ENCODE measurements at regions not wholly inside any gene's neighbourhood (a gene's known extent, or its start where the extent isn't known, plus 50 kb on each side); places are given as distances from the start of the nearest gene placed in this dataset.

DNA sequence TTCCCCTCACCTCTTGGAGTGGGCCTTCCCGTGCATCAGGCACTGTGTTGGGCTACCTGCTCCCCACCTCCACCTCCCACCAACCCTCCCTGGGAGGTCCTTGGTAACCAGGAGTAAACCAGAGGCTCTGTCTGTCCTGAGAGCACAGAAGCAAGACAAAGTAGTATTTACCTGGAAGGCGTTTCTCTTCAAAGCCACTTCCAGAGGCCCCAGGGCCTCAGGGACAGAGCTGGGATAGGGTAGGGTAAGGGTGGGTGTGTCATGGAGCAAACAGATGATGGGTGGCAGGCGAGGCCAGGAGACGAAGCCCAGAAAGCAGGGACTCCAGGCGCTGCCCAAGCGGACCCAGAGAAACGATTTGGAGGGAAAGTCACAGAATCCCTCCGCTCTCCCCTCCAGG, 77.2 kb upstream of the TARDBP start:
- Histone ChIP-seq H3K9me2 (ENCODE audit: insufficient read depth, low read length) (no peaks in the 10 kb centered on the region), H3K4me3 (ENCODE audit: low read depth, low read length, poor library complexity, severe bottlenecking) (no peak overlapping the region), H3K36me3 (ENCODE audit: insufficient read depth, low read length) (no peaks in the 10 kb centered on the region), H3K9me3 (ENCODE audit: low read length) (no peaks in the 10 kb centered on the region), H3K27ac (ENCODE audit: low read depth, low read length, poor library complexity, severe bottlenecking) (no peak overlapping the region), H2AFZ (ENCODE audit: low read length) (no peak overlapping the region), H3K4me2 (ENCODE audit: low read length) (no peak overlapping the region), H3K79me2 (ENCODE audit: insufficient read depth, low read depth, low read length) (no peaks in the 10 kb centered on the region), H3K4me1 (ENCODE audit: insufficient read depth, low read length, poor library complexity, severe bottlenecking) (peaks cover 20% of the 10 kb centered on the region), H4K20me1 (ENCODE audit: insufficient read depth, low read length) (no peaks in the 10 kb centered on the region)
- DNase-seq (ENCODE audit: low spot score) = no peak
- POLR2A ChIA-PET = interaction anchor here (0.6 kb wide), 1 partner anchor 270 kb away, joined by 3 read pairs; no protein-coding TSS in a partner anchor
- TF ChIP-seq, protein P1, sequence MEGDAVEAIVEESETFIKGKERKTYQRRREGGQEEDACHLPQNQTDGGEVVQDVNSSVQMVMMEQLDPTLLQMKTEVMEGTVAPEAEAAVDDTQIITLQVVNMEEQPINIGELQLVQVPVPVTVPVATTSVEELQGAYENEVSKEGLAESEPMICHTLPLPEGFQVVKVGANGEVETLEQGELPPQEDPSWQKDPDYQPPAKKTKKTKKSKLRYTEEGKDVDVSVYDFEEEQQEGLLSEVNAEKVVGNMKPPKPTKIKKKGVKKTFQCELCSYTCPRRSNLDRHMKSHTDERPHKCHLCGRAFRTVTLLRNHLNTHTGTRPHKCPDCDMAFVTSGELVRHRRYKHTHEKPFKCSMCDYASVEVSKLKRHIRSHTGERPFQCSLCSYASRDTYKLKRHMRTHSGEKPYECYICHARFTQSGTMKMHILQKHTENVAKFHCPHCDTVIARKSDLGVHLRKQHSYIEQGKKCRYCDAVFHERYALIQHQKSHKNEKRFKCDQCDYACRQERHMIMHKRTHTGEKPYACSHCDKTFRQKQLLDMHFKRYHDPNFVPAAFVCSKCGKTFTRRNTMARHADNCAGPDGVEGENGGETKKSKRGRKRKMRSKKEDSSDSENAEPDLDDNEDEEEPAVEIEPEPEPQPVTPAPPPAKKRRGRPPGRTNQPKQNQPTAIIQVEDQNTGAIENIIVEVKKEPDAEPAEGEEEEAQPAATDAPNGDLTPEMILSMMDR (conservative IDR thresholded peaks at IDR 0.05; ENCODE audit: low read length) = no peak
- TF ChIP-seq EZH2phosphoT487 (IDR thresholded peaks at IDR 0.05; ENCODE audit: borderline replicate concordance, low read depth, low read length) = no peak
- CTCF ChIA-PET (ENCODE audit: unreplicated experiment) = no interaction called here
- no TSS peak for BruUV-seq (replicated peaks)
- intact Hi-C loops (cut with micrococcal nuclease; ENCODE audit: unreplicated experiment) = no loop called here

DNA sequence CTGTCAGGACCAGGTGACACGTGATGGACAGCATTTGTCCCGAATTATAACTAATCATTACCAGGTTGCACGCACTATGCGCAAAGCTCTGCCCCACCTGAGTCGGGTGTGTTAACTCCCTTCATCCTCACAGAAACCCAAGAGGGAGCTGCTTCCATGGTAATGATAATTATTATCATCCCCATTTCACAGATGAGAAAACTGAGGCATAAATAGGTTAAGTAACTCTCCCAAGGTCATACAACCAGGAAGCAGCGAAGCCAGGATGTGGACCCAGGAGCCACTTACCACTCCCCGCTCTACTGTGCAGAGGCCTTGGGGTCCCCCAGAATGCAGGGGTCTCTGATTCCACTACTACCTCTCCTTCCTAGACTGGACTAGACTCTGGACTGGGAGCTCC, 76.7 kb upstream of the TARDBP start:
- ChIA-PET CTCF (ENCODE audit: unreplicated experiment) (no interaction called here), POLR2A (interaction anchor here (0.6 kb wide), 1 partner anchor 270 kb away, joined by 3 read pairs; no protein-coding TSS in a partner anchor)
- no TSS peak for BruUV-seq (replicated peaks)
- TF ChIP-seq EZH2phosphoT487 (IDR thresholded peaks at IDR 0.05; ENCODE audit: borderline replicate concordance, low read depth, low read length) = no peak
- TF ChIP-seq, protein P1 (conservative IDR thresholded peaks at IDR 0.05; ENCODE audit: low read length) = no peak
- DNase-seq (ENCODE audit: low spot score) = no peak
- Histone ChIP-seq H2AFZ (ENCODE audit: low read length) (no peak overlapping the region), H4K20me1 (ENCODE audit: insufficient read depth, low read length) (no peaks in the 10 kb centered on the region), H3K4me3 (ENCODE audit: low read depth, low read length, poor library complexity, severe bottlenecking) (no peak overlapping the region), H3K9me3 (ENCODE audit: low read length) (no peaks in the 10 kb centered on the region), H3K36me3 (ENCODE audit: insufficient read depth, low read length) (no peaks in the 10 kb centered on the region), H3K79me2 (ENCODE audit: insufficient read depth, low read depth, low read length) (no peaks in the 10 kb centered on the region), H3K4me1 (ENCODE audit: insufficient read depth, low read length, poor library complexity, severe bottlenecking) (peaks cover 25% of the 10 kb centered on the region), H3K4me2 (ENCODE audit: low read length) (no peak overlapping the region), H3K27ac (ENCODE audit: low read depth, low read length, poor library complexity, severe bottlenecking) (no peak overlapping the region), H3K9me2 (ENCODE audit: insufficient read depth, low read length) (no peaks in the 10 kb centered on the region)
- intact Hi-C loops (cut with micrococcal nuclease; ENCODE audit: unreplicated experiment) = no loop called here

DNA sequence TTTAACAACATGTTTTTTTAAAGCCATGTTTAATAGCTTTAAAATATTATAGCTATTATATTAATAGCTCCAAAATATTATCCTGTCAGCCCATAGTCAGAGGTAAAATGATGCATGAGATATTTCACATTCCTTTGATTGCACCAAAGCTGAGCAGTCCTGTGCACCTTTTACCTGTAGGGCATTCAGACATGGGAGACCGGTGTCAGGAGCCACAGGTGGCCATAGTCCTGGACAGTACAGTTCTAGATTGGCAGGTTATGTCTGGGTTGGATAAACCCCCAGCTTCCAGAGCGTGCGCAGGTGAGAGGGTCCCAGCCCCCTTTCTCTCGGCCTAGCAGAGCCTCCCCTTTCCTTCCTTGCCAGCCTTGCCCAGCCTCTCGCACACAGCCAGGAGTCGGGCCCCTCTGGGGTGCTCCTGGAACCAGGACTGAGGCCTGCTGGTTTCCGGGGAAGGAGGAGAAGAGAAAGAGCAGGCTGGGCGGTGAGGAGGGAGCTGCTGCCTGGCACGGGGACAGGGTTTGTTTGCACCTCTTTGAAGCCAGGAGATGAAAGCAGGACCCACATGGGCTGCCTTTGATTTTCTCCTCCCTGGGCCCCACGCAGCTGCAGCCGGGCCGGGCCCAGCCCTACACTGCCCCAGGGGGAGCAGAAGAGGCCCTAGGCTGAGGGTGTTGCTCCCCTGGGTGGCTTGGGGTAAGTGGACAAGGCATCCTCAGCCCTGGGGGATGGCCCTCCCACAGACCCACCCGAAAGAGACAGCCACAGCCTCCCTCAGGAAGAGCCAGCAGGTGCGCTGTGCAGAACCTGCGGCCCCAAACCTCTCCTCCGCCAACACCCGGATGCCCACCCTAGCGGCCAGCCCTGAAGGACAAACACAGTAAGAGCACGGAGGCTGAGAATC, 75.2 kb upstream of the TARDBP start:
- BruUV-seq (replicated peaks) = no TSS peak
- TF ChIP-seq, protein P1 (conservative IDR thresholded peaks at IDR 0.05; ENCODE audit: low read length) = no peak
- no peak for TF ChIP-seq EZH2phosphoT487 (IDR thresholded peaks at IDR 0.05; ENCODE audit: borderline replicate concordance, low read depth, low read length)
- ChIA-PET CTCF (ENCODE audit: unreplicated experiment) (interaction anchor here (0.6 kb wide), 1 partner anchor 94 kb away, joined by 3 read pairs; no protein-coding TSS in a partner anchor), POLR2A (interaction anchor here (0.6 to 0.7 kb wide), 2 partner anchors 207 to 353 kb away, joined by 3 to 4 read pairs; no protein-coding TSS in a partner anchor)
- intact Hi-C loops (cut with micrococcal nuclease; ENCODE audit: unreplicated experiment) = no loop called here
- Histone ChIP-seq H3K79me2 (ENCODE audit: insufficient read depth, low read depth, low read length) (no peaks in the 10 kb centered on the region), H2AFZ (ENCODE audit: low read length) (no peak overlapping the region), H3K9me3 (ENCODE audit: low read length) (no peaks in the 10 kb centered on the region), H3K4me1 (ENCODE audit: insufficient read depth, low read length, poor library complexity, severe bottlenecking) (peaks cover 35% of the 10 kb centered on the region), H3K9me2 (ENCODE audit: insufficient read depth, low read length) (no peaks in the 10 kb centered on the region), H3K36me3 (ENCODE audit: insufficient read depth, low read length) (no peaks in the 10 kb centered on the region), H3K4me2 (ENCODE audit: low read length) (no peak overlapping the region), H3K4me3 (ENCODE audit: low read depth, low read length, poor library complexity, severe bottlenecking) (no peak overlapping the region), H4K20me1 (ENCODE audit: insufficient read depth, low read length) (no peaks in the 10 kb centered on the region), H3K27ac (ENCODE audit: low read depth, low read length, poor library complexity, severe bottlenecking) (no peak overlapping the region)
- DNase-seq (ENCODE audit: low spot score) = no peak

Data from OCI-LY7 (cell line).